ENCODE measurements at regions not wholly inside any gene's neighbourhood (a gene's known extent, or its start where the extent isn't known, plus 50 kb on each side); places are given as distances from the start of the nearest gene placed in this dataset.

GRCh38 chr1:172930142-172930541, 120.6 kb downstream of the TNFSF18 start:
- ChIA-PET POLR2A (ENCODE audit: unreplicated experiment) (interaction anchor here (0.6 kb wide), 1 partner anchor 31 kb away, joined by 3 read pairs; no protein-coding TSS in a partner anchor), CTCF (interaction anchor here (1.2 kb wide), 1 partner anchor 272 kb away, joined by 3 read pairs; no protein-coding TSS in a partner anchor)
- Histone ChIP-seq H2AK5ac (ENCODE audit: low read depth, low read length) (no peak overlapping the region), H3K9me3 (ENCODE audit: control insufficient read depth, insufficient read depth, low read length) (no peaks in the 10 kb centered on the region), H3K56ac (ENCODE audit: extremely low read depth, insufficient read depth, low read length) (no peak overlapping the region), H3K9ac (ENCODE audit: low read depth, low read length) (no peak overlapping the region), H2BK20ac (ENCODE audit: low read depth, low read length) (peak overlapping the region; percentile 78), H3K36me3 (ENCODE audit: control insufficient read depth, insufficient read depth, low read length) (no peaks in the 10 kb centered on the region; the same call in 1 of the 2 replicates), H3K4ac (ENCODE audit: low read depth, low read length) (peak overlapping the region; percentile 95; the same call in 1 of the 2 replicates), H2BK15ac (ENCODE audit: low read depth, low read length) (peak overlapping the region; percentile 69; the same call in 1 of the 3 replicates), H4K20me1 (ENCODE audit: insufficient read depth, low read length) (no peaks in the 10 kb centered on the region), H4K91ac (ENCODE audit: insufficient read depth, low read depth, low read length) (peak overlapping the region; percentile 64; the same call in 1 of the 2 replicates), H3K4me2 (ENCODE audit: low read depth, low read length) (no peak overlapping the region), H3K27me3 (ENCODE audit: control insufficient read depth, insufficient read depth, low read length) (no peaks in the 10 kb centered on the region), H2AFZ (replicated peaks; ENCODE audit: low read length, poor library complexity) (no peak overlapping the region), H3K23ac (ENCODE audit: low read depth, low read length) (peak overlapping the region; percentile 93; the same call in 1 of the 2 replicates), H4K8ac (ENCODE audit: low read depth in 2 of 2, low read length in 2 of 2) (peak overlapping the region; percentile 20 to 96; a peak in 3 of 4 replicates), H3K27ac (ENCODE audit: insufficient read depth, low read length) (no peak overlapping the region), H3K4me1 (ENCODE audit: control insufficient read depth, insufficient read depth, low read length) (peaks cover 22% of the 10 kb centered on the region), H2BK120ac (ENCODE audit: low read depth, low read length) (peak overlapping the region; percentile 99), H3K9me1 (ENCODE audit: insufficient read depth, low read length) (peaks cover 13% of the 10 kb centered on the region), H2AK9ac (replicated peaks; ENCODE audit: low read depth, low read length, poor library complexity) (no peak overlapping the region), H3K79me1 (ENCODE audit: low read depth in 1 of 2, low read length in 2 of 2) (peaks cover 9 to 19% of the 10 kb centered on the region in 2 experiments; a peak in 3 of 4 replicates), H3K14ac (replicated peaks; ENCODE audit: low read depth, low read length) (peak overlapping the region; percentile 90), H2BK5ac (ENCODE audit: low read depth, low read length, poor library complexity, severe bottlenecking) (peak overlapping the region; percentile 100), H3K4me3 (ENCODE audit: insufficient read depth, low read depth, low read length) (no peak overlapping the region), H4K5ac (ENCODE audit: low read depth, low read length) (peak overlapping the region; percentile 70; the same call in 1 of the 2 replicates), H3K18ac (ENCODE audit: low read depth, low read length) (peak overlapping the region; percentile 99; the same call in 1 of the 2 replicates)
- intact Hi-C loops (cut with micrococcal nuclease): loop anchor here (5.0 kb wide), 3 partner anchors 183 to 547 kb away; partner anchors contain the start of gene PRDX6
- WGBS, 2 experiments (ENCODE audit: extremely low coverage in 2 of 2, insufficient read length in 1 of 2): no CpG with 5 or more reads among the region's 2 CpGs
- BruUV-seq (replicated peaks): no TSS peak
- no peak for TF ChIP-seq CEBPB (IDR thresholded peaks at IDR 0.05; ENCODE audit: low read depth, low read length)
- TF ChIP-seq USF2 (IDR thresholded peaks at IDR 0.05; ENCODE audit: low read depth, low read length): no peak
- no peak for TF ChIP-seq RFX5 (IDR thresholded peaks at IDR 0.05; ENCODE audit: low read depth, low read length)
- no peak for TF ChIP-seq RCOR1 (IDR thresholded peaks at IDR 0.05; ENCODE audit: insufficient replicate concordance, low read length)
- no peak for TF ChIP-seq POLR2A (IDR thresholded peaks at IDR 0.05; ENCODE audit: low read depth, low read length)
- TF ChIP-seq ELK1 (IDR thresholded peaks at IDR 0.05; ENCODE audit: borderline replicate concordance, low read depth, low read length): no peak
- no peak for TF ChIP-seq CHD1 (IDR thresholded peaks at IDR 0.05; ENCODE audit: low read depth, low read length)
- TF ChIP-seq FOS (IDR thresholded peaks at IDR 0.05; ENCODE audit: low read depth, low read length): no peak
- TF ChIP-seq CTCF (conservative IDR thresholded peaks at IDR 0.05; ENCODE audit: low read depth, low read length): no peak
- no peak for TF ChIP-seq MAFK (IDR thresholded peaks at IDR 0.05; ENCODE audit: low read depth, low read length)
- TF ChIP-seq RAD21 (IDR thresholded peaks at IDR 0.05; ENCODE audit: low read length): no peak
- no peak for TF ChIP-seq MAZ (IDR thresholded peaks at IDR 0.05; ENCODE audit: borderline replicate concordance, low read depth, low read length)
- no peak for TF ChIP-seq NFE2L2 (IDR thresholded peaks at IDR 0.05; ENCODE audit: low read depth, low read length)
- no peak for TF ChIP-seq SMC3 (IDR thresholded peaks at IDR 0.05; ENCODE audit: low read depth, low read length)
- no peak for TF ChIP-seq MXI1 (IDR thresholded peaks at IDR 0.05; ENCODE audit: borderline replicate concordance, low read depth, low read length)
- dilution Hi-C loops (cut with HindIII; ENCODE audit: low sequenced_read_pairs, unreplicated experiment): no loop called here
- DNase-seq: no peak
- in situ Hi-C loops (cut with MboI; ENCODE audit: low sequenced_read_pairs): no loop called here
- no peak for ATAC-seq (ENCODE audit: low read depth)

Data from IMR-90 (cell line).